Mammary epithelial cell (primary cell): ENCODE measurements at regions not wholly inside any gene's neighbourhood (a gene's known extent, or its start where the extent isn't known, plus 50 kb on each side); places are given as distances from the start of the nearest gene placed in this dataset.

Source experiments
- CTCF ChIP-seq, 2 donors: IDR thresholded peaks in 1 of 2; conservative IDR thresholded peaks in 1 of 2; 2 replicates each; pipeline ENCODE4 v1.5.1; 2011 to 2012; ENCODE audit warnings: inconsistent platforms in 2 of 2, low read length in 2 of 2, mild to moderate bottlenecking in 2 of 2, control low read depth in 1 of 2, low read depth in 1 of 2; ENCODE audit not compliant: insufficient read depth in 1 of 2; ENCODE audit errors: extremely low read depth in 1 of 2
- EZH2 ChIP-seq: IDR thresholded peaks from 2 replicates; pipeline ENCODE4 v1.6.1; 2012; ENCODE audit warnings: low read length, inconsistent platforms, borderline replicate concordance

- no peak for TF ChIP-seq EZH2
- no peak for TF ChIP-seq CTCF (conservative IDR thresholded peaks at IDR 0.05 in 1 of 2, IDR thresholded peaks at IDR 0.05 in 1 of 2; ENCODE audit: extremely low read depth in 1 of 2, insufficient read depth in 1 of 2, low read depth in 1 of 2, low read length in 2 of 2)
Measured at GRCh38 chr15:69555080-69555479, 102.5 kb downstream of the RPLP1 start.
